ENCODE measurements at regions not wholly inside any gene's neighbourhood (a gene's known extent, or its start where the extent isn't known, plus 50 kb on each side); places are given as distances from the start of the nearest gene placed in this dataset.
"Not testable (repeated sequence)": the region's sequence is repeated elsewhere in the genome, so short reads cannot be mapped to it uniquely, and the experiment has no call there.

- DNase-seq (ENCODE audit: low read depth in 3 of 3), result no peak
Observed at GRCh38 chr3:105274958-105275357, 91.8 kb upstream of the ALCAM start.

- no peak for DNase-seq (ENCODE audit: low read depth in 3 of 3)
Observed at GRCh38 chr3:105277656-105278055, 89.1 kb upstream of the ALCAM start.

GRCh38 chr3:105278688-105279087 is 88.0 kb upstream of the ALCAM start:
- no peak for DNase-seq (ENCODE audit: low read depth in 3 of 3)

- DNase-seq (ENCODE audit: low read depth in 3 of 3), result no peak
Observed at GRCh38 chr3:105281989-105282388, 84.7 kb upstream of the ALCAM start.

GRCh38 chr3:105284876-105285275 is 81.8 kb upstream of the ALCAM start:
- DNase-seq (ENCODE audit: low read depth in 3 of 3), result no peak

- no peak for DNase-seq (ENCODE audit: low read depth in 3 of 3)
Observed at GRCh38 chr3:105285653-105286241, 81.0 kb upstream of the ALCAM start.

GRCh38 chr3:105293441-105293840 is 73.3 kb upstream of the ALCAM start:
- no peak for DNase-seq (ENCODE audit: low read depth in 3 of 3)

- not testable (repeated sequence) for DNase-seq (ENCODE audit: low read depth in 3 of 3)
Observed at GRCh38 chr3:105296182-105296822, 70.4 kb upstream of the ALCAM start.

- DNase-seq (ENCODE audit: low read depth in 3 of 3), result no peak
Observed at GRCh38 chr3:105304487-105304886, 62.2 kb upstream of the ALCAM start.

GRCh38 chr3:105315144-105315543 is 51.6 kb upstream of the ALCAM start:
- DNase-seq (ENCODE audit: low read depth in 3 of 3), result no peak

- no peak for DNase-seq (ENCODE audit: low read depth in 3 of 3)
Observed at GRCh38 chr3:105315815-105316214, 50.9 kb upstream of the ALCAM start.

- DNase-seq (ENCODE audit: low read depth in 3 of 3), result no peak
Observed at GRCh38 chr3:105316331-105316730, 50.4 kb upstream of the ALCAM start.

Measured in stimulated activated CD4-positive, alpha-beta T cell treated with anti-CD3 and anti-CD28 coated beads, TNF-alpha, amount 100 ng/mL, for 48 hours (primary cell).